HG03565 (cell line): ENCODE measurements at regions not wholly inside any gene's neighbourhood (a gene's known extent, or its start where the extent isn't known, plus 50 kb on each side); places are given as distances from the start of the nearest gene placed in this dataset.
"Not testable (repeated sequence)": the region's sequence is repeated elsewhere in the genome, so short reads cannot be mapped to it uniquely, and the experiment has no call there.

Source experiments
- ATAC-seq: cut with Tn5 transposase; IDR thresholded peaks from one replicate; pipeline ENCODE4 v1.9.1; 2021; ENCODE audit warnings: mild to moderate bottlenecking, moderate library complexity; ENCODE audit not compliant: unreplicated experiment

DNA sequence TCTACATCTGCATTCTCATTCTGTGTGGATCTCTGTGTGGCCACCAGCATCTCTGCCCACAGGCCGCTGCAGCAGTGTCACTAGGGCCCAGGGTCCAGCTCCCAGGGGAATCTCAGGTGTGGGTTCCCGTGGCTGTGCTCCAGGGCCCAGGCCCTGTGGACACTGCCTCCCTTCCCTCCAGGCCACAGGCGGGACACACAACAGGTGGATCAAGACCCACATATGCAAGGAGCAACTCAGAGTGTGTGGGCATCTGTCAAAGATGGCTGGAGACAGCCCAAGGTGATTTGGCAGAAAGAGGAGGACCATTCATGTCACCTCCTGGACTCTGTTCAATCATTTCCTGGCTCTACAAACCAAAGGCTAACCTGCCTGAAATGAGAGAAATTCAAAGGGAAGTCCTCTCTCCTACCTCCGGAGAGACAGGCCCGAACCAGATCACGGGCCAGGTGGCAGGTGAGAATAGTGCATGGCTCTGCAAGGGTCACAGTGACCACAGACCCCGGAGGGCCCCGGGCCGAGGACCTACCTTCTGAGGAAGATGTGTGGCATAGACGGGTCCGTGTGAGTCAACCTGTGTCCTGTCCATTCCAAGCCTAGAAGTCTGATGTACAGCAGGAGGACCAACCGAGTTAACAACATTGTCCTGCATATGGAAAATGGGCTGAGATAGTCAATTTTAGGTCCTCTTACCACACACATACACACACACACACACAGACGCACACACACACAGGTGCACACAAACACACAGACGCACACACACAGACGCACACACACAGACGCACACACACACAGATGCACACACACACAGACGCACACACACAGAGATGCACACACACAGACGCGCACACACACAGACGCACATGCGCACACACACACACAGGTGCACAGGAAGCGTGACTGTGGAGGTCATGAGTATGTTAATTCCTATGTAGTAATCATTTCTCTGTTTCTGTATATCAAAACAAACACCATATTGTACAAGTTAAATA, 1068.5 kb downstream of the BRD1 start:
- no peak for ATAC-seq

DNA sequence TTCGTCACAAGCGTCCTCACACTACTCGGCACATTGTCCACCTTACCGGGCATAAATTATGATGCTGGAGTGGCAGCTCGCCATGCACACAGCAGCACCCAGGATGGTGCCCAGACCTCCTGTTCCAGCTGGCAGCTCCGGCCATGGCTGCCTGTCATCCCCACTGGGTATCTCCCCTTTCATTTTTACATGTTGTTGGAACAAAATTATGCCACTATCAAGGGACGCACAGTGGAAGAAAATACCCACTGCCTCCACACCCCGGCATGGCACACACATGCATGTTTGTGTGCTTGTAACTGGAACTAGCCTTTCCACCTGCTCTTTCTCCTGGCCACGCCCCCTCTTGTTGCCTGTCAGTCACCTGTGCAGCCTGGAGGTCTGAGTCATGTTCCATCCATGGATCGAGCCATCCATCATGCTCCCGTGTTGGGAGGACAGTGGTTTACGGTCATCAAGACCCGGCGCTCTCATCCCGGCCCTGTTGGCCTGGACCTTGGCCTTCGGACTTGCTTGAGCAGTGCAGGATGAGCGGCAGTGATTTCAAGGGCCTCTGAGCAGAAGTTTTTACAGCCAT, 1069.6 kb downstream of the BRD1 start:
- ATAC-seq: no peak

DNA sequence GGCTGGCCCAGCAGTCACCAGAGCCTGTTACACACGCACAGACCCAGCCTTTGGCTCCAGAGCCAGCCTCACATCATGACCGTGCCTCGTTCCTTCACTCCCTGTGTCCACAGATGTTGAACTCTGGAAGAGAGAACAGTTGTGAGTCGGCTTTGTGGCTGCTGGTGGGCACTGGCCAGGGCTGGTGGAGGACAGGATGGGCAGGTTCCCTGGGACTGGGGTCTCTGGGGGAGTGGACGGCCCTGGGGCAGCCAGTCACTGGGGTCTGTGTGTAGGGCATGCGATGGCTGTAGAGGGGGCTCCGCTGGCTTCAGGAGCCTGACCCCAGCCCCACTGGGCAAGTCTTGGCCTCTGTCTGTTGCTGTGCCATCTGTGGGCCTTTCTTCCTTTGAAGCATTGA, 1070.1 kb downstream of the BRD1 start:
- no peak for ATAC-seq

DNA sequence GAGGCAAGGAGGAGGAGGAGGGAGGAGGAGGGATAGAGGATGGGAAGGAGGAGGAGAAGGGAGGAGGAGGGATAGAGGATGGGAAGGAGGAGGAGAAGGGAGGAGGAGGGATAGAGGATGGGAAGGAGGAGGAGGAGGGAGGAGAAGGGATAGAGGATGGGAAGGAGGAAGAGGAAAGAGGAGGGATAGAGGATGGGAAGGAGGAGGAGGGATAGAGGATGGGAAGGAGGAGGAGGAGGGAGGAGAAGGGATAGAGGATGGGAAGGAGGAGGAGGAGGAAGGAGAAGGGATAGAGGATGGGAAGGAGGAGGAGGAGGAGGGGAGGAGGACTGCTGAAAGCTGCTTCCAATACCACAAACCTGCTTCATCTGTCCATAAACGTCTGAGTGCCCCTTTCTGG, 1070.5 kb downstream of the BRD1 start:
- not testable (repeated sequence) for ATAC-seq

DNA sequence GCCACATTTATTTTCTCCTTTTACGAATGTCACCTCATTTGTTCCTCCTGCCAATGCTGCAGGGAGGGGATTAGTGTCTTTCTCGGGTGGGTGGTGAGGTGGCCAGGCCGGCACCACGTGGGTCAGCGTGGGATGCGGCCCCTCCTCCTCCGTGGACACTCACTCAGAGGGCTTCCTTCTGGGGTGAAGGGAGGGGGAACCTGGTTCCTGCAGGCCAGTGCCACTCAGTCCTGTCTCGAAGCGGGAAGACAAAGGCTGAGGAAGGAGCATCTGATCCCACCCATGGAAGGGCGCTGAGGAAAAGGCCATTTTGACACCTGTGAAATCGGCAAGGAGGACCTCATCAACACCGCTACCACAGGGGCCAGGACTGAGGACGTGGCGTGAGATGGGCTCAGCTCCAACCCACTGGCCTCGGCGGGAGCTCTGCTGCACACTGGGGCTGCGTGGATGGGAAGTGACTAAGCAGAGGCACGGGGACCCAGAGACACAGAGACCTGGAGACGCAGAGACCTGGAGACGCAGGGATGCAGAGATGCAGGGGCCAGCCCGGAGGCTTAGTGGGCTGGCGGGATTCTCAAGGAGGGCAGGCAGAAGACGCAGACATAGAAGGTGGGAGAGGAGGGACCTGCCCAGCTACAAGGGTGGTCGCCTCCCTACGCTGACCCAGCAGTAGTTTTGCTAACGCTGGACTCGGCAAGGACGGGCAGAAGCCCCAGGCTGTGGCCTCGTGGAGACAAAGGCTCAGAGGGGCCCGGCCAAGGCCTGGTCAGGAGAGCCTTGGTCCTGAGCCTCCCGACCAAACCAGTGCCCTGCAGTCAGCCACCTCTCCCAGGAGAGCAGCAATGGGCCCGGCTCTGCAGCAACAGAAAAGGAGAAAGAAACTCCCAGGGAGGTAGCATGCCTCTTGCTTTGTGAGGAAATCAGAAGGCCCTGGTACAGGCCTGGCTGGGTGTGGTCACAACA, 1071.2 kb downstream of the BRD1 start:
- ATAC-seq: no peak

DNA sequence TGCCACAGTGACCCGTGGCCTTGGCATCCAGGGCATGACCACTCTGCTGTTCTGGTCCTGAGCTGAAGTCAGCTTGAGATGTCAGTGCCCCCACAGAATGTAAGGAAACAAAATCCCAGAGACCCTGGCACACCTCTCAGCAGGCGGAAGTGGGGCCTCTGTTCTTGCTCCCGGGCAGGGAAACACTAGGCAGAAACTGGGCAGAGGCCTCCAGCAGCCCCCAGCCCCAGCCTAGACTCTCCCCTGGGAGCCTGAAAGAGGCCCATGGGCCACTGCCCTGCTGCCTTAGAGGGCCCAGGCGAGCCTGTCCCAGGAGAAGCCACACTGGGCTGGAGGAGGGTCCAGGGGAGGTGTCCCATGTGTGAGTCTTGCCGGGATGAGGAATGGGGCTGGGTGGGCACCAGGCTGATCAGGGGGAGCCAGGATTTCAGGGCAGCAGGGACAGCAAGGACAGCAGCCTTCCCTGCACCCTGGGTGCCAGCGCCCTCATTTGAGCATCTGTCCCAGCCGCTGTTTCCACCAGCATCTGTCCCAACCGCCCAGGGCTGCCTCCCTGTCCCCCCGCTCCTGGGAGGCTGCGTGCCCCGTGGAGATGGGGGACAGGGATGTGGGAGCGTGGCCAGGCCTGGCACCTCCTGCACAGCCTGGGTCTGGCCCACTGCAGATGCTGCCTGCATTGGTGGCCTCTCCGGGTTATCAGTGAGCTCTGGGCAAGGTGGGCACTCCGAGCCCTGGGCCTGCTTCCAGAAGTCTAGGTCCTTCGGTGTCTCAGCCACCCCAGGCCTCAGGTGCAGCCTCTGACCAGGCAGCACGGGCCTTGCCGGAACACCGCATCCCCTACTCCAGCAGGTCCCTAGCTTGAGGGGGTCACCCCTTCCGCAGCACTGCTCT, 1072.4 kb downstream of the BRD1 start:
- no peak for ATAC-seq

DNA sequence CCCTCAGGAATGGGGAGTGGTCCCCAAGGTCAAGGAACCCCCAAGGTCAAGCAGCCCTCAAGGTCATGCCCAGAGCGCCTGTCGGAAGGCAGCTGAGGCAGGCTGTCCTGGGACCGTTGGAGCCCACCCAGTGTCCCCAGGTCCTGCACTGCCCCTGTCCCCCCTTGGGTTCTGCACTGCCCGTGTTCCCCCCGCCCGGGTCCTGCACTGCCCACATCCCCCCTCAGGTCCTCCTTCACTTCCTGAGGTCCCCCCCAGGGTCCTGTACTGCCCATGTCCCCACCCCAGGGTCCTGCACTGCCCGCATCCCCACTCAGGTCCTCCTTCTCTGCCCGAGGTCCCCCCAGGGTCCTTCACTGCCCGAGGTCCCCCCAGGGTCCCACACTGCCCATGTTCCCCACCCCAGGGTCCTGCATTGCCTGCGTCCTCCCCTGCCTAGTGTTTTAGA, 1073.0 kb downstream of the BRD1 start:
- ATAC-seq: no peak

DNA sequence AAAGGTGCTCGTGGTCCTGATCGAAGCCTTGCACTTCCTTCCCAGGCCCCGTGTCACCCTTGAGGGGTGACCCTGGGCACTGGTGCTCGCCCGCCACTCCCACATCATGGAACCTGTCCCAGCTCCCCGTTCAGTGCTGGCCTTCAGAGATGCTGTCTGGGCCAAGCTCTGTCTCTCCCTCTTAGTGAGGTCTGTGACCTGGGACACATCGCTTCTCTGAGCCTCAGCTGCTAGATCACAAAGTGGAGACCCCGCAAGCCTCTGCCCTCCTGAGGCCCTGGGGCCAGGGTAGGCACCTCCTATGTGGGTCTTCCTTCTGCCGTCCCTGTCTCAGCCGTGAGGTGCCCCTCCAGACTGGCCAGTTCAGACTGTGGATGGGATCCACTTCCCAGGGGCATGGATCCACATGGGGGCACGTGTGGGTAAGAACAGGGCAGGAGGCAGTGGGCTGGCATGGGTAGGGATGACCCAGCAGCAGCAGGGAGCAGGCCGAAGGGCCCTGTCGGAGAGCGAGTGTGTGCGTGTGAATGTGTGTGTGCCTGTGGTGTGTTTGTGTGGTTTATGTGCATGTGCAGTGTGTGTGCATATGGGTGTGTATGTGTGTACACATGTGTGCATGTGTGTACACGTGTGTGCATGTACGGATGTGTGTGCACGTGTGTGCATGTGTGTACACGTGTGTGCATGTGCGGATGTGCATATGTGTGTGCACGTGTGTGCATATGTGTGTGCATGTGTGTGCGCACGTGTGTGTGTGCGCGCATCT, 1073.7 kb downstream of the BRD1 start:
- ATAC-seq: no peak

DNA sequence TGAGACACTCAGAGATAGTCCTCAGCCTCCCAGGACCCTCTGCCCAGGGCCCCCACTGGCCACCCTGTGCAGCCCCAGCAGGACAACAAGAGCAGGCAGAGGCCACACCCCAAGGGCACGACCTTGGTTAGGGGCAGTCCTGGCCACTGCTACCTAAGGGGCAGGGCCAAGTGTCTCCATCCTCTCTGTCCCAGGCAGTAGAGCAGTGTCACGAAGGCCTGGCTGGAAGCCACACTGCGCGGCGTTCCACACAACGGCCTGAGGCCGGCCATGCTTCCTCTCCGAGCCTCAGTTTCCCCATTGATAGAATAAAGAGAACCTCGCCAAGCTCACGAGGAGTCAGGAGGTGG, 1074.3 kb downstream of the BRD1 start:
- ATAC-seq: no peak

DNA sequence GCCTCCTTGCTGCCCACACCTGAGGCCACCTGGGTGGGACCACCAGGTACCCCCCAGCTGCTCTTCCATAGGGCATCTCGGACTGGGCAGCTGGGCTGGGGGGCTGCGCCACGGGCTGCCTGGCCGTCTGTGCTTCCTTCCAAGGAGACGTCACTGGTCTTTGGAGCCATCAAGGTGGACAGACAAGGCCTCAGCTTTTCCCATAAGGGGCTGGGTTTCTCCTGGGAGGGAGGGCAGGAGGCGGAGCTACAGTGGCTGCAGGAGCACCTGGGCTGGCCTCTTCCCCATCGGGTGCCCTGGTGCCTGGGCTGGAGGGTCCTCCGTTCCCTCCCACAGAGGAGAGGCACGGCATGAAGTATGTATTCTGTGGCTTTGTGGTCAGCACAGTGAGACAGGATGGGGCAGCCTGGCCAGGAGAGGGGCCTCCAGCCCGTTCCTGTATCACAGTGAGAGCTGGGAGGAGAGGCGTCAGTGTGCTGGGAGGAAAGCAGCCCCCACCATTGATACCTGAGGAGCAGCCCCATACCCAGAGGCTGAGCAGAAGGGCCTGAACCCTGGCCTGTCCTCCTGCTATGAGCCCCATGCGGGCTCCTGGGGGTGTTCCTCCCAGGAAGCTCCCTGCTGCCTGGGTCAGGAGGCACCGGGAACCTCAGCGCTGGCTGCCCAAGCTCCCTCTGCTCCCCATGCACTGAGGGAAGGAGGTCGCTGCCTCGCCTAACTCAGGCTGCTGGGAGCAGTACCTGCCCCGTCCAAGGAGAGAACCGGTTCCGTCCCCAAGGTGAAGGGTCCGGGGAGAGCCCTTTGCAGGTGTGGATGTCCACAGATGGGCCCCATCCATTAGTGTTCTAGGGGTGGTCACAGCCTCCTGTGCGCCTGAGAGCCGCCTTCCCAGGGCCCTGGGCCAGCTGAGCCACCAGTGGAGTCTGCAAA, 1075.0 kb downstream of the BRD1 start:
- ATAC-seq: no peak

DNA sequence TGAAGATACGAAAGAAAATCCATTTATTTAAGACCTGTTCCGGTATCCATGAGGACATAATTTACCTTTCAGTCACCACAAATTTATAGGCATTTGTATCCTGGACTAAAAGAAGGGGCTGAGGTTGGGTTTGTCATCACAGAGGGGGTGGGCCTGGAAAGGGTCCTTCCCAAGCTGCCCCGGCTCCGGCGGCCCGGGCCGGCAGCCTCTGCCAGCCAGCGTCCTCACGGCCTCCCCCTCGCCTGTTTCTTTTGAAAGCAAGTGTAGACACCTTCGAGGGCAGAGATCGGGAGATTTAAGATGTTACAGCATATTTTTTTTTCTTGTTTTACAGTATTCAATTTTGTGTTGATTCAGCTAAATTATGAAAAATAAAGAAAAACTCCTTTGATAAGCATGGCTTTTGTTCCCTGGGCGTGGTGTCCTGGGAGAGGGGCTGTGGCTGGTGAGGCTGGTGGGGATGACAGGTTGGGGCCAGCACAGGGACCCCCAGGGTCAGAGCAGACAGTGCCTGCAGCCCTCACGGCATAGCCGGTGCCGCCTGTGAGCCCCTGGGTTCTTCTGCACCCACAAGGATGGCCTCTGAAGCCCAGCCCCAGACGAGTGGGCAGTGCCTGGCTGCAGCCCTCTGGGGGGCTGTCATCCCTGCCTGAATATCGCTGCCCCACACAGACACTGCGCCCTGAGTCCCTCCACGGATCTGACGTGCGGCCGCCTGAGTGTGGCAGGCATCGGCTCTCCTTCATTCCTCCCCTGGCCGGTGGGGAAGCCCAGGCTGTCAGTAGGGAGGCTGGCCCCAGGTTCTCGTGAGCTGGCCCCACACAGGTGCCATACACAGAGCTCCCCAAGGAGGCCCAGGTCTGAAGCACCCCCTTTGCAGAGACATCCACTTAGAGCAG, 1075.9 kb downstream of the BRD1 start:
- ATAC-seq: no peak

DNA sequence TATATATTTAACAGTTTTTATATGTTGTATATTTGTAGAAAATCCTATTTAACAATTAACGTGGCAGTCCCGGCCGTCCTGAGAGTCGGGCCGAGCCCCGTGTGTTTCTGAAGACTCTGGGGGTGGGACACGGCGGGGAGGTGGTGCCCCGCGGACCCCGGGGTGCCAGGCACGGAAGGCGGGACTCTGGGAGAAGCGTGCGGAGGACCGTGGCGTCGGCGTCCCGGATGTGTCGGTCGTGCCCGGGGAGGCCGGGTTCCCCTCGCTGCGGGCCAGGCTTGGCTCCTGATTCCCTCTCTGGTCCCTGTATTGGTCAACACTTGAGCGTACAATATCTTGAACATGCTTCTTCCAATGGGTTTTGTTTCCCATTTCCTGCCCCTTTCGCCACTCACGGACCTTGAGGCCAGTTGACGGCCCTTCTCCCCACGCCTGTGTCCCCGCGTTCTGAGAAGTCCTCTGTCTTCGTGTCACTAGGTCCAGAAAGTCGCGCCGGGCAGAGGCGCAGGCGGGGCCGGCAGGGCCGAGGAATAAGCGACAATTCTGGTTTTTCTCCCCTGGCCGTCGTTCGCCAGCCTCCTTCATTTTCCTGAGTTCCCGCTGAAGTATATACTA, 1076.7 kb downstream of the BRD1 start:
- ATAC-seq: no peak

DNA sequence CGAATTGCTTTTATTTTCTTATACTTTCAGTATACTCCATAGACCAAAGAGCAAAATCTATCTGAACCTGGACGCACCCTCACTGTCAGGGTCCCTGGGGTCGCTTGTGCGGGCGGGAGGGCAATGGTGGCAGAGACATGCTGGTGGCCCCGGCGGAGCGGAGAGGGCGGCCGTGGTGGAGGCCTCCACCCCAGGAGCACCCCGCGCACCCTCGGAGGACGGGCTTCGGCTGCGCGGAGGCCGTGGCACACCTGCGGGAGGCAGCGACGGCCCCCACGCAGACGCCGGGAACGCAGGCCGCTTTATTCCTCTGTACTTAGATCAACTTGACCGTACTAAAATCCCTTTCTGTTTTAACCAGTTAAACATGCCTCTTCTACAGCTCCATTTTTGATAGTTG, 1077.4 kb downstream of the BRD1 start:
- ATAC-seq: no peak

DNA sequence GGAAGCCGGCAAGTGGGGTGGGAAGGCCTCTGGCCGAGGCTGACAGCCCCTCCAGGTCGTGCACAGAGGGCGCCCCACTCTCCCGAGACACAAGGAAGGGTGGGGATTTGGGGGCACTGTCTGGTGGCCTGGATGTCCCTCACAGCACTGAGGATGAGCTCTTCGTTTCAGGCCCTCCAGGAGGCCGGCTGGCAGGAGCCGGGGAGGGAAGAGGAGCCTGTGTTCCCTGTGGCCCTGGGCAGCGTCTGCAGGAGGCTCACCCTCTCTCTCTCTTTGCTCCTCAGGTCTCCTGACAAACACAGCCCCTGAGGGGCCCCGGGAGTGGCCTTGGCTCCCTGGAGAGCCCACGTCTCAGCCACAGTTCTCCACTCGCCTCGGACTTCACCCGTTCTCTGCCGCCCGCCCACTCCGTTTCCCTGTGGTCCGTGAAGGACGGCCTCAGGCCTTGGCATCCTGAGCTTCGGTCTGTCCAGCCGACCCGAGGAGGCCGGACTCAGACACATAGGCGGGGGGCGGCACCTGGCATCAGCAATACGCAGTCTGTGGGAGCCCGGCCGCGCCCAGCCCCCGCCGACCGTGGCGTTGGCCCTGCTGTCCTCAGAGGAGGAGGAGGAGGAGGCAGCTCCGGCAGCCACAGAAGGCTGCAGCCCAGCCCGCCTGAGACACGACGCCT, 1078.0 kb downstream of the BRD1 start:
- ATAC-seq: no peak

DNA sequence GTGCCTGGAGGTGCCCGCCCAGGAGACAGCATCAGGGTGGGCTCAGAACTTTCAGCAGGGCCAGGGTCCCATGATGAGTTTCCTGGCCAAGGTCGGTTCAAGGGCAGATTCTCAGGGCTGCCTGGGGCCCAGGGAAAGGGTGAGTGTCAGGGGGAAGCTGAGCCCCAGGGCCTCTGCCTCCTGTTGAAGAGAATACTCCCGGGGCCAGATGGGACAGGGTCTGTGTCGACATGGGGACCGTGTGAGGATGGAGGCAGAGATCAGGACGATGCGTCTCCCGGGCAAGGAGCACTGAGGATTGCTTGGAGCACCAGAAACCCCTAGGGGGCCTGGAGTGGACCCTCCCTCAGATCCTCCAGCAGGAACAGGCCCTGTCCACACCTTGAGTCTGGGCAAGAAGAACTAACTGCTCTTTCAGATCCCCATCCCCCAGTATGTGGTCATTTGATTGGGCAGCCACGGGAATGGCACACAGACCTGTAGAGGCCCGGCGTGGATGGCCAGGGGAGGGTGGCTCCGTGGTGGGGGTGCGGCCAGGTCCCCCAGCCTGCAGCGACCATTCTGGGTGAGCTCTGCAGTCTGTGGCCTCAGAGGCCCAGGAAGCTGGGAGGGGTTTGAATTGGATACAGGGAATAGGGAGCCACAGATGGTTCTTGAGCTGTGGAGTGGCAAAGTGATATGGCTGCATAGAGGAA, 1078.7 kb downstream of the BRD1 start:
- no peak for ATAC-seq
